WTC11 (cell line): ENCODE measurements at regions not wholly inside any gene's neighbourhood (a gene's known extent, or its start where the extent isn't known, plus 50 kb on each side); places are given as distances from the start of the nearest gene placed in this dataset.

ENCODE experiments used
- ATAC-seq: fragments of 200-7000 bp; cut with Tn5 transposase; 2 replicates; pipeline ENCODE4 v1.10.0; 2021; ENCODE audit warnings: mild to moderate bottlenecking, moderate library complexity
- CTCF ChIA-PET: fragments of 300-600 bp; sonication (Branson Sonifier 250); formaldehyde crosslinking; loops from one replicate; lab custom pipeline; 2021; ENCODE audit warnings: antibody characterized with exemption; lab: Charles Lee
- POLR2A ChIA-PET: fragments of 350-600 bp; sonication (Branson Sonifier 250); formaldehyde crosslinking; loops from one replicate; lab custom pipeline; 2021; ENCODE audit warnings: antibody characterized with exemption; lab: Charles Lee
- DNase-seq: peaks from one replicate; pipeline ENCODE4 v3.0.0; 2021; ENCODE audit warnings: low spot score
- H3K27ac Mint-ChIP-seq: 2 replicates; pipeline ENCODE4 v1.8.0; 2021; ENCODE audit warnings: mixed read lengths
- H3K27me3 Mint-ChIP-seq: 2 replicates; pipeline ENCODE4 v1.8.0; 2021; ENCODE audit warnings: low read depth, mild to moderate bottlenecking, moderate library complexity, mixed read lengths
- H3K36me3 Mint-ChIP-seq: 2 replicates; pipeline ENCODE4 v1.8.0; 2021; ENCODE audit warnings: mixed read lengths
- H3K4me1 Mint-ChIP-seq: 2 replicates; pipeline ENCODE4 v1.8.0; 2022; ENCODE audit warnings: mixed read lengths
- H3K4me3 Mint-ChIP-seq: 2 replicates; pipeline ENCODE4 v1.8.0; 2021; ENCODE audit warnings: mild to moderate bottlenecking, moderate library complexity, mixed read lengths
- H3K9me3 Mint-ChIP-seq: 2 replicates; pipeline ENCODE4 v1.8.0; 2021; ENCODE audit warnings: mixed read lengths
- AFF4 ChIP-seq: sonication (generic); formaldehyde crosslinking; IDR thresholded peaks from 2 replicates; pipeline ENCODE4 v1.8.1; 2023; ENCODE audit warnings: mild to moderate bottlenecking, missing genetic modification reagents, borderline replicate concordance
- CBFB ChIP-seq: sonication (generic); formaldehyde crosslinking; IDR thresholded peaks from 2 replicates; pipeline ENCODE4 v1.8.1; 2022; ENCODE audit warnings: mild to moderate bottlenecking, low read depth, missing genetic modification reagents
- CREB1 ChIP-seq: sonication (generic); formaldehyde crosslinking; IDR thresholded peaks from 2 replicates; pipeline ENCODE4 v1.8.0; 2023; ENCODE audit warnings: mild to moderate bottlenecking, missing genetic modification reagents
- E2F4 ChIP-seq: sonication (generic); formaldehyde crosslinking; IDR thresholded peaks from 2 replicates; pipeline ENCODE4 v1.8.1; 2022; ENCODE audit warnings: low read depth, mild to moderate bottlenecking, moderate library complexity, missing genetic modification reagents, borderline replicate concordance
- E2F5 ChIP-seq: sonication (generic); formaldehyde crosslinking; IDR thresholded peaks from 2 replicates; pipeline ENCODE4 v1.8.1; 2022; ENCODE audit warnings: mild to moderate bottlenecking, moderate library complexity, missing genetic modification reagents
- ELF4 ChIP-seq: sonication (generic); formaldehyde crosslinking; IDR thresholded peaks from 2 replicates; pipeline ENCODE4 v1.8.1; 2022; ENCODE audit warnings: low read depth, mild to moderate bottlenecking, moderate library complexity, missing genetic modification reagents
- EMX1 ChIP-seq: fragments of 250-450 bp; sonication (Bioruptor Pico); IDR thresholded peaks from 2 replicates; pipeline ENCODE4 v1.8.0; 2021; ENCODE audit warnings: mild to moderate bottlenecking
- FOXP1 ChIP-seq: sonication (generic); formaldehyde crosslinking; IDR thresholded peaks from 2 replicates; pipeline ENCODE4 v1.8.0; 2022; ENCODE audit warnings: missing genetic modification reagents, mild to moderate bottlenecking, moderate library complexity, borderline replicate concordance
- JUN ChIP-seq: sonication (generic); formaldehyde crosslinking; IDR thresholded peaks from 2 replicates; pipeline ENCODE4 v1.8.0; 2023; ENCODE audit warnings: mild to moderate bottlenecking, missing genetic modification reagents
- MLX ChIP-seq: sonication (generic); formaldehyde crosslinking; IDR thresholded peaks from 2 replicates; pipeline ENCODE4 v1.8.1; 2023; ENCODE audit warnings: mild to moderate bottlenecking, missing genetic modification reagents, moderate library complexity
- MXD4 ChIP-seq: fragments of 250-450 bp; sonication (Bioruptor Pico); IDR thresholded peaks from 2 replicates; pipeline ENCODE4 v1.8.0; 2021; ENCODE audit warnings: mild to moderate bottlenecking, moderate library complexity, borderline replicate concordance
- NFYB ChIP-seq: sonication (generic); formaldehyde crosslinking; conservative IDR thresholded peaks from 2 replicates; pipeline ENCODE4 v1.8.0; 2022; ENCODE audit warnings: low read depth, missing genetic modification reagents
- PRDM15 ChIP-seq: sonication (generic); formaldehyde crosslinking; IDR thresholded peaks from 2 replicates; pipeline ENCODE4 v1.8.0; 2022; ENCODE audit warnings: missing genetic modification reagents
- PRRX2 ChIP-seq: fragments of 250-450 bp; sonication (Bioruptor Pico); IDR thresholded peaks from 2 replicates; pipeline ENCODE4 v1.8.0; 2021; ENCODE audit warnings: mild to moderate bottlenecking
- SP1 ChIP-seq: sonication (generic); formaldehyde crosslinking; conservative IDR thresholded peaks from 2 replicates; pipeline ENCODE4 v1.8.1; 2022; ENCODE audit warnings: missing genetic modification reagents
- USF1 ChIP-seq: sonication (generic); formaldehyde crosslinking; IDR thresholded peaks from 2 replicates; pipeline ENCODE4 v1.8.0; 2022; ENCODE audit warnings: mild to moderate bottlenecking, missing genetic modification reagents
- ZBTB21 ChIP-seq: sonication (generic); formaldehyde crosslinking; IDR thresholded peaks from 2 replicates; pipeline ENCODE4 v1.8.1; 2023; ENCODE audit warnings: mild to moderate bottlenecking, missing genetic modification reagents, borderline replicate concordance
- ZNF232 ChIP-seq: sonication (generic); formaldehyde crosslinking; IDR thresholded peaks from 2 replicates; pipeline ENCODE4 v1.8.0; 2022; ENCODE audit warnings: mild to moderate bottlenecking, missing genetic modification reagents
- ZNF396 ChIP-seq: fragments of 250-450 bp; sonication (Bioruptor Pico); IDR thresholded peaks from 2 replicates; pipeline ENCODE4 v1.8.0; 2021; ENCODE audit warnings: mild to moderate bottlenecking, moderate library complexity, borderline replicate concordance
- ZNF416 ChIP-seq: fragments of 250-450 bp; sonication (Bioruptor Pico); IDR thresholded peaks from 2 replicates; pipeline ENCODE4 v1.9.0; 2021; ENCODE audit warnings: mild to moderate bottlenecking, inconsistent platforms
- ZNF512 ChIP-seq: sonication (generic); formaldehyde crosslinking; IDR thresholded peaks from 2 replicates; pipeline ENCODE4 v1.8.1; 2022; ENCODE audit warnings: missing genetic modification reagents, borderline replicate concordance

- no peak for DNase-seq
- ChIA-PET POLR2A (no interaction called here), CTCF (no interaction called here)
- Mint-ChIP-seq H3K4me1 (peaks cover 6% of the 10 kb centered on the region), H3K27me3 (no peaks in the 10 kb centered on the region), H3K27ac (no peak overlapping the region), H3K9me3 (no peaks in the 10 kb centered on the region), H3K36me3 (no peaks in the 10 kb centered on the region), H3K4me3 (no peak overlapping the region)
- no peak for TF ChIP-seq ZNF396 (CRISPR knock-in tag)
- TF ChIP-seq CBFB (CRISPR knock-in tag) = no peak
- no peak for TF ChIP-seq AFF4 (CRISPR knock-in tag)
- TF ChIP-seq ZNF416 (CRISPR knock-in tag) = no peak
- TF ChIP-seq NFYB = no peak
- no peak for TF ChIP-seq MXD4 (CRISPR knock-in tag)
- no peak for TF ChIP-seq MLX (CRISPR knock-in tag)
- TF ChIP-seq JUN (CRISPR knock-in tag) = no peak
- no peak for TF ChIP-seq SP1
- TF ChIP-seq ZNF232 (CRISPR knock-in tag) = no peak
- no peak for TF ChIP-seq PRRX2
- no peak for TF ChIP-seq ZNF512 (CRISPR knock-in tag)
- TF ChIP-seq E2F5 (CRISPR knock-in tag) = no peak
- no peak for ATAC-seq
Observed at GRCh38 chr9:21579743-21580142, 97.6 kb upstream of the IFNE start.

GRCh38 chr9:21580636-21581378 is 98.7 kb upstream of the IFNE start:
- ATAC-seq = no peak
- H3K4me3 Mint-ChIP-seq = no peak overlapping the region
- H3K4me1 Mint-ChIP-seq = peaks cover 6% of the 10 kb centered on the region
- no peaks in the 10 kb centered on the region for H3K36me3 Mint-ChIP-seq
- DNase-seq = no peak
- H3K27me3 Mint-ChIP-seq = no peaks in the 10 kb centered on the region
- POLR2A ChIA-PET = no interaction called here
- CTCF ChIA-PET = no interaction called here
- H3K27ac Mint-ChIP-seq = no peak overlapping the region
- H3K9me3 Mint-ChIP-seq = no peaks in the 10 kb centered on the region
- TF ChIP-seq PRDM15 (no peak), FOXP1 (CRISPR knock-in tag) (no peak), ELF4 (CRISPR knock-in tag) (no peak), ZNF512 (CRISPR knock-in tag) (no peak), USF1 (no peak), EMX1 (CRISPR knock-in tag) (no peak), E2F4 (no peak), ZBTB21 (CRISPR knock-in tag) (no peak), CREB1 (CRISPR knock-in tag) (no peak)
